Fibroblast of the conjunctiva (primary cell): ENCODE measurements at regions not wholly inside any gene's neighbourhood (a gene's known extent, or its start where the extent isn't known, plus 50 kb on each side); places are given as distances from the start of the nearest gene placed in this dataset.
"Not testable (repeated sequence)": the region's sequence is repeated elsewhere in the genome, so short reads cannot be mapped to it uniquely, and the experiment has no call there.

Source experiments
- DNase-seq: peaks from one replicate; pipeline ENCODE4 v3.0.0-alpha.2; 2010; ENCODE audit warnings: low read depth

DNA sequence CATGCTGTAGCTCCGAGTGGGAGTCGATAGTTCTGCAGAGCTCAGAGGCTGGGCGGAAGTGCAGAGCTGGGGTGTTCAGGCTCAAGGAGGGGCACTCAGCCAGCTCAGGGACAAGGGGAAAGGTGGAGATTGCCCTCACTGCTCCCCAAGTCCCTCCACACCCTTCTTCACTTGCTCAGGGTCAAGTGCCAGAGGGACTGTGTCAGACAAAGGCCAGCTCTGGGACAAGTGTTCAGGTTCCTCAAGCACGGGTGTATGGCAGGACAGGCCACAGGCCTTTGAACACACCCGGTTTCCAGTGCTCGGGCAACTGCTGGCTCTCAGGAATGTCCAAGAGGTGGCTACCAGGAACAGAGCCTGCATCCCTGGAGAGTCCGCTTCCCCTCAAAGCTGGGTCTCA lies 293.0 kb upstream of the PODXL start:
- no peak for DNase-seq

DNA sequence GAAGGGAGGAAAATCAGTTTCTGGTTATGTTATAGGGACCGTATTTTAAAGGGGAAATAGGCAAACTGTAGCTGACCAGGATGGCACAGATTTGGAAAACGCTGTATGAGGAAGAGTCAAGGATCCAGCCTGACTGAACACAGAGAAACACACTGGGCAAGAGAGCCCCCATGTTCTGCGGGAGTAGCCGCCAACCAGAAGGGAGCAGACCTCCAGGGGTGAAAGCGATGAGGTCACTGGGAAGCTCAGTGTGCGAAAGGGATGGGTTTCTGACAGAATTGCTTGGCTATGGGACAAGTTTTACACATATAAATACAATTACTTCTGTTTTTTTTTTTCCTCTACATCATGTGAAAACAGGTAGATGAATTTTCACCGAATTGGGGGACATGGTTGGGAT lies 291.6 kb upstream of the PODXL start:
- no peak for DNase-seq

DNA sequence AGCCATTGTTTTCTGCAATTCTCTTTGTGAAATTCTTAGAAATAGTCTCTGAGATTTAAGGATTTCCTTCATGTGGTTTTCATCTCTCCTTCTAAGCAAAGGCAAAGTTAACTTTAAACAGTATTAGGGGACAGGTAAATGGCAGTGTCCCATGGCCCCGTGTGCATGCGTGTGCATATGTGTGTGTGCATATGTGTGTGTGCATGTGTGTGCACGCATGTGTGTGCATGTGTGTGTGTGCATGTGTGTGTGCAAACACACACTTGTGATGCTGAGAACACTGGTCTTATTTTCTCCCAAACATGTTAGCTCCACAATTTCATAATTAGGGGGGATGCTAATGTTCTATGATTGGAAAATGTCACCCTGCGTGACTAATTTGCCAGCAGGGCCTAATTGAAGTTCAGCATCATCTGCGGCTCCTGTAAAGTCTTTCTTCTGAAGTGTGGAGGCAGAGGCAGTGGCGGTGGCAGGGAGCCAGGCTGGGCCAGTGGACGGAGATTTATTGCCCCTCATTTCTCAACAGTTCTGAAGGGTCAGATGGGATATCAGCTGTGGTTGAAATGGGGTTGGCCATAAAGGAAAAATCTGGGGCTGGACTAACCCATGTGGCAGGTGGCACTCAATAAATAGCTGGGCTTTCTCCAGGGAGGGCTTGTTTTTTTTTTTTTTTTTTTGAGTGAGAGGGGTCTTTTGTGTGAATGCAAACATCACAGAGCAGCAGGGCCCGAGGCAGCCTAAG lies 289.3 kb upstream of the PODXL start:
- no peak for DNase-seq

DNA sequence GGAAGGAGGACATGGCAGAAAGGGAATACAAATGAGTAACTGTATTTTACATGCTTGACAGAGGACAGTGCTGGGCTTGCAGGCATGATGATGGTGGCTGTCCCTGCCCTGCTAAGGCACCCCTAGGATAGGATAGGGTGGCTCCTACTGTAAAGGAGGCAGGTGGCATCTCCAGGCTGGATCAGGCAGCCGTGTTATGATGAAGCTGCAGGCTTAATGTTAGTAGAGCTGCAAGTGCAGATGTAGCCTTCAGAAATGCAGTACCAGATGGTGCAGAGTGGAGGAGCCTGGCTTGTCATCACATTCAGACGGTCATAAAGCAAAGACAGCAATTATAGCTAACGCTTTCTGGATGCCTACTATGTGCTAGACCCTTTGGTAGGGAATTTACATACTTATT lies 287.9 kb upstream of the PODXL start:
- DNase-seq: no peak

DNA sequence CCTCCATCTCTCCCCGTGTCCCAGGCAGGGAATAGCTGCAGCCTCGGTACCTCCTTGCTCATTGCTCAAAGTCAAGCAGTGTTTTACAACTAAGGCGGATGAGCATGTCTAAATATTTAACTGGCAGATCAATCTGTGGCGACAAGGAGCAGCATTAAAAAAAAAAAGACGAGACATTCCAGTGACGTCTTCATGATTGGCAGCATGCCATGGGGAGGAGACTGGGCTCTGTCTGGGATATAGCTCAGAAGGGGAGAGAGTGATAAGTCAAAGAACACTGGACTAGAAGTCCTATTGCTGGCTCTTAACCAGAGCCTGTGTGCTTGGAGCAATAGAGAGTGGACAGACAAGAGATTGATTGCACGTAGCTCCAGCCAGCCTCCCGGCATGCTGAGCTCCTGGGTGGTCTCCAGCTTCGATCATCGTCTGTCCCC lies 287.5 kb upstream of the PODXL start:
- DNase-seq: no peak

GRCh38 chr7:131839967-131840690 lies 283.7 kb upstream of the PODXL start:
- no peak for DNase-seq

DNA sequence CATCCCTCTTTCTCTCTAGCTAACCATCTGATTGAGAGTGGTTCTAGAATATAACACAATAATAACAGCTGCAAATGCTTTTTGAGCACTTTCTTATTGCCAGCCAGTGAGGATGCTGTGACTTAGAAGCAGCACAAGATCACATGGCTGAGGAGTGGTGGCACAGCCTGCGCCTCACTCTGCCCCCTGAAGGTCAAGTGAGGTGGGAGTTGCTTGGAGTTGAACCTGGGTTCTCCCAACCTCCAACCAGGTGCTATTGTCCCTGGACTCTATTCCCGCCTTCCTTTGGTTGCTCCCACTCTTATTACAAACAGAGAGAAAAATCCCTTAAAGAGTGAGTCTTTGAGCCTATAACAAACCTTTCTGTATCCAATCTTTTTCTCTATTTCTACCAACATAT lies 280.3 kb upstream of the PODXL start:
- no peak for DNase-seq

GRCh38 chr7:131835141-131835540 lies 278.7 kb upstream of the PODXL start:
- no peak for DNase-seq

- no peak for DNase-seq
Observed at GRCh38 chr7:131830681-131831080, 274.3 kb upstream of the PODXL start.

DNA sequence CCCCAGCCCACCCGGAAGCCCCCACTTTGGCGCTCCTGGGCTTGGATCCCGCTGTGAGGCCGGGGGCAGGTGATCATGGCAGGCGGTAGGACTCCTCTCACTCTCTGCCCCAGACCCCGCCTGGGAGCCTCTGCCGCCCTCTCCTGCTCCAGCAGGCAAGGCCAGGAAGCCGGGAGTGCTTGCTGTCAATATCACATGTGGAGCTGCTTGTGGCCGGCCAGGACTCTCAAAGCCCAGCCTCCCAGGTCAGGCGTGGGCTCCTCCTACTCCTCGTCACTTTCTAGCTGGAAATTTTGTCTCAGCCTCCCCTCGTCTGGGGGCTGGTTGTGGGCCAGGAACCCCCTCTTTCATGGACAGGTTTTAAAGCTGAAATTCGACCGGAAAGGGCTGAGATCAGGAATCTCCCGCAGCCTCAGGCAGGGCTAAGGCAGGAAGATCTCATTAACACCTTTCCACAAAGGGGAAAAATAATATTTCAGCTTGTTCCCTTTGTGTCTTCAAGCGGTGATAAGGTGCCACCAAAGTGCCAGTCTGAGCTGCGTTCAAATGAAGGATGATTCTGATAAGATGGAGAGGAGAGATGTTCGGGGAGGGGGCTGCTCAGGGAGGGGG lies 273.6 kb upstream of the PODXL start:
- DNase-seq: no peak

- DNase-seq: no peak
Observed at GRCh38 chr7:131827421-131827820, 271.0 kb upstream of the PODXL start.

DNA sequence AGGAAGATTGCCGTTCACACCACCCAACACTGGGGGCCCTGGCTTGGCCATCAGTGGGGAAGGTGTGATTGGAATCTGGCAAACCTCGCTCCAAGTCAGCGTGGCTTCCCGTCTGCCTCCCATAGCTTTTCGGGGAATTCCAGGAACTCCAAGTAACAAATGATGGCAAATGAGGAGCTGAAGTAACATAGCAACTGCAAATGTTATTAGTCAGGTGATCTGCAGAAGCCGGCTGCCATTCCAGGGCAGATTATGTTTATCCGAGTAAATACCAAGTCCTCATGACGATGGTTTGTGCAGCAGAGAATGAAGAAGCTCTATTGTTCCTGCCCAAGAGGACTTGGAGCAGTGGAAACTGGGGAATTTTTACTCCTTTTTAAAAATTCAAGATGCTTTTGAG lies 270.5 kb upstream of the PODXL start:
- no peak for DNase-seq

- DNase-seq: not testable (repeated sequence)
Observed at GRCh38 chr7:131823961-131824440, 267.6 kb upstream of the PODXL start.

- no peak for DNase-seq
Observed at GRCh38 chr7:131819891-131820290, 263.5 kb upstream of the PODXL start.

DNA sequence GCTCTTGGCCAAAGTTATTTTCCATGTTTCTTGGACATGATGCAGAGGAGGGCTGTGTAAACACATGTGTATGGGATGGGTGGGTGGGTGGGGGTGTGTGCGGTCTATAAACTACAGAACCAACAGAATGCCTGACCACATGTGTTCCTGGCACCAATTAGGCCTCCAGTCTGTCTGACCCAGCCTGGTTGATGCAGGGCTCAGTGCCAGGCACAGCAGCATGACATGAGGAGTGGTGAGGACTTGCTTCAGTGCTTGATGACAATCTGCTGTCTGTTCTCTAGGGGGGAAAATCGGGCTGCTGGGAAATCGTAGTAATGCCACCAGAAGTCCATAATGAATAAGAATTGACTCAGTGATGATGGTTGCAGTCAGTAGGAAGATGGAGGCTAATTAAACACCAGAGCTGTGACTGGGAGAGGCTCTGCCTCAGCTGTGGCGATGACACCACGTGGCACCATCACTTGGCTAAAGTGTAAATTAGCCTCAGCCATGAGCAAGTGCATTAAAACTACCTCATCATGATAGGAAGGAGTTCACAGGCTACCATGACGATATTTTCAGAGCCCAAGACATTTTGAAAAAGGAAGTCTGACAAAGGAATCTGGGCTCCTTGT lies 260.1 kb upstream of the PODXL start:
- DNase-seq: no peak

DNA sequence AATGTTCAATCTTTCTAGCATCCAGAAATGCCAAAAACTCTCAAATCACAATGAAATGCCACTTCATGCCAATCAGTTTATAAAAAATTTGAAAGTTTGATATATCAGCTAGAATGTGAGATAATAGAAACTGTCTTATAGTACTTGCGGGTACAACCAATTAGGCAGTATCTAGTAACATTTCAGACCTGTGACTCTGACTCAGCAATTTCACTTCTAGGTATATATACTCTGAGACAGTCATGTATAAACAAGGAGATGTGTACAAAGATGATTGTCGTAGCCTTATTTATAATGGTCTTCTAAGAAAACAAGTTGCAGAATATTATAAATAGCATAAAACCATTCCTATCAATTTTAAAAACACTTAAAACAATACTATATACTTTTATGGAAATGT lies 252.3 kb upstream of the PODXL start:
- no peak for DNase-seq

GRCh38 chr7:131808156-131808555 lies 251.7 kb upstream of the PODXL start:
- not testable (repeated sequence) for DNase-seq

GRCh38 chr7:131803816-131804215 lies 247.4 kb upstream of the PODXL start:
- DNase-seq: no peak

DNA sequence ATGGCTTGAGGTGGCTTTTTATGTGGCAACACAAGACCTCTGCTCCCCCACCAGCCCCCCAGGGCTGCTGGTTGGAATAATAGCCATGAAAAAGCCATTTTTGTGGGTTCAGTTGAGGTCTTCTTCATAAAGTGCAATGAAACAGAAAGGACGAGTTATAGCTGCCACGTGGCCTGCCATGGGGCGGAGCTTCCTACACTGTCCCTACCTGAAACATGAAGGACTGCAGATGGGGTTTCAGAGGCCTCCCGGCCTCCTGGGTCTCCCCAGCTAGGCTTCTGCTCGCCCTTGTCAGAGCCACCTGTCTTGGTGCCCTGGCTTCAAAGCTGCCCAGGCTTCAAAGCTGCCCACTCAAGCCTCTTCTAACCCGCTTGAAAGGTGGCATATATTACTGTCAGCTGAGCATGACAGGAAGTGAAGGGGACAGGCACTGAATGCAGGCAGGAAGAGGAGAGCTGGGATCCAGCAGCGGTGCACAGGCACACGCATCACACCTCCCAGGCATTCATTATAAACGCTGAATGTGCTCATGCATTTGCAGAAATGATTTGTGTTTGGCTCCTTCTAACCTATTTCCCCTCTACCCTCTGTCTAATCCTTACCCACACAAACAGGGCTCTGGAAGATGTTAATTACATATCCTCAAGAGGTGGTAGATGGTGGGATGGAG lies 245.9 kb upstream of the PODXL start:
- DNase-seq: no peak

GRCh38 chr7:131800531-131800930 lies 244.1 kb upstream of the PODXL start:
- no peak for DNase-seq

- DNase-seq: no peak
Observed at GRCh38 chr7:131800008-131800407, 243.6 kb upstream of the PODXL start.

GRCh38 chr7:131797841-131798240 lies 241.4 kb upstream of the PODXL start:
- no peak for DNase-seq
